Upper lobe of left lung (tissue), 6 donors: ENCODE measurements at regions not wholly inside any gene's neighbourhood (a gene's known extent, or its start where the extent isn't known, plus 50 kb on each side); places are given as distances from the start of the nearest gene placed in this dataset.

Experiments used
- ATAC-seq, 2 donors: fragments of 200-7000 bp; cut with Tn5 transposase; one replicate each; pipeline ENCODE4 v1.9.1; 2022; ENCODE audit warnings: mild to moderate bottlenecking in 2 of 2, moderate library complexity in 2 of 2; ENCODE audit not compliant: low FRiP score in 2 of 2
- DNase-seq, 2 donors: peaks; one replicate each; pipeline ENCODE4 v3.0.0-alpha.2; 2019 to 2020
- H3K27ac ChIP-seq, 4 donors: fragments of 200-600 bp; sonication (generic); one replicate each; pipeline ENCODE4 v1.5.1; 2016 to 2019
- H3K27me3 ChIP-seq, 4 donors: fragments of 200-600 bp; sonication (generic); one replicate each; pipeline ENCODE4 v1.5.1; 2017 to 2019
- H3K36me3 ChIP-seq, 4 donors: fragments of 200-600 bp; sonication (generic); one replicate each; pipeline ENCODE4 v1.5.1; 2016 to 2019
- H3K4me1 ChIP-seq, 4 donors: fragments of 200-600 bp; sonication (generic); one replicate each; pipeline ENCODE4 v1.5.1; 2018 to 2019
- H3K4me3 ChIP-seq, 4 donors: fragments of 200-600 bp; sonication (generic); one replicate each; pipeline ENCODE4 v1.5.1; 2017 to 2019; ENCODE audit warnings: mild to moderate bottlenecking in 2 of 4, moderate library complexity in 1 of 4
- H3K9me3 ChIP-seq, 4 donors: fragments of 200-600 bp; sonication (generic); one replicate each; pipeline ENCODE4 v1.5.1; 2018 to 2019
- EP300 ChIP-seq, 4 donors: sonication (generic); formaldehyde crosslinking; IDR thresholded peaks; one replicate each; pipeline ENCODE4 v1.5.1; 2017; ENCODE audit warnings: antibody characterized with exemption in 4 of 4, control low read depth in 2 of 4
- POLR2A ChIP-seq, 4 donors: fragments of 450-650 bp; IDR thresholded peaks; one replicate each; pipeline ENCODE4 v1.5.1; 2016 to 2017; ENCODE audit warnings: antibody characterized with exemption in 4 of 4, mild to moderate bottlenecking in 2 of 4
- POLR2AphosphoS5 ChIP-seq, 2 donors: sonication (generic); formaldehyde crosslinking; IDR thresholded peaks; one replicate each; pipeline ENCODE4 v1.5.1; 2017; ENCODE audit warnings: antibody characterized with exemption in 2 of 2
- WGBS, 2 donors: methylation state at CpG; one replicate each; pipeline ENCODE4 v1.1.5; 2017 to 2018; 5-methylcytosine and 5-hydroxymethylcytosine counted together
- TF ChIP-seq, protein P1 (sequence below), 6 experiments: fragments of 450-650 bp in 4 of 6; fragments of 200-600 bp in 2 of 6; sonication (generic) in 2 of 6; IDR thresholded peaks; one replicate each; pipeline ENCODE4 v1.5.1; 2016 to 2019; ENCODE audit warnings: antibody characterized with exemption in 6 of 6
- donor health status: DM: no; HTN: no; CAD: no; lungs with moderate emphysema.
- donor health status: DM: no; HTN: yes; CAD: no; lungs with severe emphysema.

DNA sequence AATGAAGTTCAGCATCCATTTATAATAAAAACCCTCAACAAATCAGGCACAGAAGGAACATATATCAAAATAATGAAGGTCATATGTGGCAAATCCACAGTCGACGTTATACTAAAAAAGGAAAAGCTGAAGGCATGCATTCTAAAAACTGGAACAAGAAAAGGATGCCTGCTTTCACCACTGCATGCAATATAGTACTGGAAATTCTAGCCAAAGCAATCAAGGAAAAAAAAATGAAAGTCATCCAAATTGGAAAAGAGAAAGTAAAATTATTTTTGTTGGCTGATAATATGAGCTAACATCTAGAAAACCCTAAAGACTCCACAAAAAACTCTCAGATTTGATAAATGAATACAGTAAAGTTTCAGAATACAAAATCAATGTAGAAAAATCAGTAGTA, 1123.2 kb downstream of the TBL1XR1 start:
- TF ChIP-seq EP300 (IDR thresholded peaks at IDR 0.05): no peak
- TF ChIP-seq, protein P1, sequence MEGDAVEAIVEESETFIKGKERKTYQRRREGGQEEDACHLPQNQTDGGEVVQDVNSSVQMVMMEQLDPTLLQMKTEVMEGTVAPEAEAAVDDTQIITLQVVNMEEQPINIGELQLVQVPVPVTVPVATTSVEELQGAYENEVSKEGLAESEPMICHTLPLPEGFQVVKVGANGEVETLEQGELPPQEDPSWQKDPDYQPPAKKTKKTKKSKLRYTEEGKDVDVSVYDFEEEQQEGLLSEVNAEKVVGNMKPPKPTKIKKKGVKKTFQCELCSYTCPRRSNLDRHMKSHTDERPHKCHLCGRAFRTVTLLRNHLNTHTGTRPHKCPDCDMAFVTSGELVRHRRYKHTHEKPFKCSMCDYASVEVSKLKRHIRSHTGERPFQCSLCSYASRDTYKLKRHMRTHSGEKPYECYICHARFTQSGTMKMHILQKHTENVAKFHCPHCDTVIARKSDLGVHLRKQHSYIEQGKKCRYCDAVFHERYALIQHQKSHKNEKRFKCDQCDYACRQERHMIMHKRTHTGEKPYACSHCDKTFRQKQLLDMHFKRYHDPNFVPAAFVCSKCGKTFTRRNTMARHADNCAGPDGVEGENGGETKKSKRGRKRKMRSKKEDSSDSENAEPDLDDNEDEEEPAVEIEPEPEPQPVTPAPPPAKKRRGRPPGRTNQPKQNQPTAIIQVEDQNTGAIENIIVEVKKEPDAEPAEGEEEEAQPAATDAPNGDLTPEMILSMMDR (IDR thresholded peaks at IDR 0.05): no peak
- TF ChIP-seq POLR2A (IDR thresholded peaks at IDR 0.05): no peak
- no peak for TF ChIP-seq POLR2AphosphoS5 (IDR thresholded peaks at IDR 0.05)
- ATAC-seq (no peak), DNase-seq (no peak)
- 80% methylated on average over 2 of the region's 2 CpGs for WGBS, 2 donors
- H3K27ac ChIP-seq: no peak overlapping the region
- no peaks in the 10 kb centered on the region for H3K36me3 ChIP-seq
- no peaks in the 10 kb centered on the region for H3K4me1 ChIP-seq
- H3K27me3 ChIP-seq: no peaks in the 10 kb centered on the region
- no peaks in the 10 kb centered on the region for H3K9me3 ChIP-seq
- H3K4me3 ChIP-seq: no peak overlapping the region

DNA sequence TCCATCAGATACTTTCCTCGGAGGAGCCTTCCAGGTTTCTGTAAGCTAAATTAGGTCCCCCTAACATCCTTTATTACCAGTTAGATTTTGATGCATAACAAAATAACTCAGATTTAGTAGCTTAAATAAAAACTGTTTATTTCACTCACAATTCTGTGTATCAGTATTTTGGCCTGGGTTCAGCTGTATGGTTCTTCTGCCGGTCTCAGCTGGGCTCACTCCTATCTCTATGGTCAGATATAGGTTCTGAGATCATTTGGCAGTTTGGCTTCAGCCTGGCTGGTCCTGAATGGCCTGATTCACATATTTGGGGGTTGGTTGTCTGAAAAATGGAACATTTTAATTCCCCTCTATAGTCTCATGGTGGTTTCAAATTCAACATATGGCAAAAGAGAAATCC, 1125.3 kb downstream of the TBL1XR1 start:
- H3K9me3 ChIP-seq: no peaks in the 10 kb centered on the region
- ATAC-seq: no peak
- TF ChIP-seq, protein P1 (IDR thresholded peaks at IDR 0.05): no peak
- no peak for TF ChIP-seq EP300 (IDR thresholded peaks at IDR 0.05)
- no peak for TF ChIP-seq POLR2A (IDR thresholded peaks at IDR 0.05)
- no peak for TF ChIP-seq POLR2AphosphoS5 (IDR thresholded peaks at IDR 0.05)
- H3K27me3 ChIP-seq: no peaks in the 10 kb centered on the region
- H3K36me3 ChIP-seq: no peaks in the 10 kb centered on the region
- no peak overlapping the region for H3K4me3 ChIP-seq
- no peak overlapping the region for H3K27ac ChIP-seq
- 48 to 83% methylated on average over 2 of the region's 2 CpGs for WGBS, 2 donors
- DNase-seq: no peak
- H3K4me1 ChIP-seq: no peaks in the 10 kb centered on the region

DNA sequence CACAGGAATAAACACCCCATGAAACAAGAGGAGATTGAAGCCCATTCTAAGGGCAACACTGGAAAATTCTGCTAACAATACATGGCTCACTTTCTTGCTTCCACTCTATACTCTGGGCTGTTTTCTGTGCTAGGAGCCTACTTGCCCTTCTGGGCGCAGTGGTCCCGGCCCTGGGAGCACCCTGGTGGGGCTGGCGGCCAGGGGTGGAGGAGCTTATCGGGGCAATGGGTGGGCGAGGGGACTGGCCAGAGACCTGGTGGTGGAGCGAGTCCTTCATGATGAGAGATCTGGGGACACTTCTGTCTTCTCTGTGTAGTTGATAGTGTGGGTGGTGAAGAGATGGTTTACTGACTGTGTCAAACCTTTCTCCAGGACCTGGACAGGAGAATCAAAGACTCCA, 1128.5 kb downstream of the TBL1XR1 start:
- 81 to 90% methylated on average over 5 to 6 of the region's 6 CpGs for WGBS, 2 donors
- H3K27me3 ChIP-seq: no peaks in the 10 kb centered on the region
- ATAC-seq (no peak), DNase-seq (peak in 1 of 2 donors; percentile 51)
- H3K4me3 ChIP-seq: no peak overlapping the region
- no peak for TF ChIP-seq EP300 (IDR thresholded peaks at IDR 0.05)
- TF ChIP-seq, protein P1 (IDR thresholded peaks at IDR 0.05): no peak
- TF ChIP-seq POLR2A (IDR thresholded peaks at IDR 0.05): no peak
- no peak for TF ChIP-seq POLR2AphosphoS5 (IDR thresholded peaks at IDR 0.05)
- H3K36me3 ChIP-seq: no peaks in the 10 kb centered on the region
- H3K27ac ChIP-seq: no peak overlapping the region
- H3K4me1 ChIP-seq: no peaks in the 10 kb centered on the region
- no peaks in the 10 kb centered on the region for H3K9me3 ChIP-seq

DNA sequence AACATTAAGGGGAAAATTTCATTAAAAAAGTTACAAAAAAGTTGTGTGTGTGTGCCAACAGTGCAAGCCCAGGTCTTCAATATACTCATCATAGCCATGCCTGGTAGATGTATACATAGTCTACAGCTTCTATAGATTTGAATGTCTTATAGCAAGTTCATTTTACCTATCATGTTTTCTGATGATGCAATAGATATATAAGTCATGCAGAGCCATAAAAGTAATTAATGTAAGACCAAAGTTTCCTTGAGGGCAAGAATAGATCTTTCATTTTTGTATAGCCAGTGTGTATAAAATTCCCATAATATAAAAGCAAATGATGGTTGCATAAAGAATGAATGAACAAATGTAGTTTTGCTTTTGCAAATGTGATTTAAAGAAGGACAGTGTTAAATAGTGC, 1138.4 kb downstream of the TBL1XR1 start:
- no peaks in the 10 kb centered on the region for H3K36me3 ChIP-seq
- no peak for TF ChIP-seq POLR2AphosphoS5 (IDR thresholded peaks at IDR 0.05)
- TF ChIP-seq EP300 (IDR thresholded peaks at IDR 0.05): no peak
- TF ChIP-seq, protein P1 (IDR thresholded peaks at IDR 0.05): no peak
- TF ChIP-seq POLR2A (IDR thresholded peaks at IDR 0.05): no peak
- H3K27me3 ChIP-seq: no peaks in the 10 kb centered on the region
- H3K4me1 ChIP-seq: no peaks in the 10 kb centered on the region
- no peak overlapping the region for H3K27ac ChIP-seq
- H3K4me3 ChIP-seq: no peak overlapping the region
- no peak for DNase-seq
- no peak for ATAC-seq
- no peaks in the 10 kb centered on the region for H3K9me3 ChIP-seq

DNA sequence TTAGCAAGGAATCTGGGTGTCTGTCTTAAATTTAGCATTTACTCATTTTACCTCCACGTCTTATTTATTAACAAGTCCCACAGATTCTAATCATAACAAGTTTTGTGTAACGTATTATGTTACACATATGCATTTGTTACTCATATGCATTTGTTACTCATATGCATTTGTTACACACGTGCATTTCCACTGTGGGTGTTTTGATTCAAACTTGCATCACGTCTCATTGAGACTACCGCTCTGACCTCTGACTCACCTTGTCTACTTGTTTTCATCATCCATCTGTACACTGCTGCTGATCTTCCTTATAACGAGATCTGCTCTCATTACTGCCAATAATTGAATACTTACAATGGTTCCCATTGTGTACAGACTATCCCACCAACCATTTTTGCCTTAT, 1141.4 kb downstream of the TBL1XR1 start:
- H3K27ac ChIP-seq: no peak overlapping the region
- H3K4me1 ChIP-seq: no peaks in the 10 kb centered on the region
- no peaks in the 10 kb centered on the region for H3K36me3 ChIP-seq
- ATAC-seq (no peak), DNase-seq (no peak)
- no peak overlapping the region for H3K4me3 ChIP-seq
- no peaks in the 10 kb centered on the region for H3K9me3 ChIP-seq
- no peak for TF ChIP-seq EP300 (IDR thresholded peaks at IDR 0.05)
- TF ChIP-seq, protein P1 (IDR thresholded peaks at IDR 0.05): no peak
- TF ChIP-seq POLR2AphosphoS5 (IDR thresholded peaks at IDR 0.05): no peak
- no peak for TF ChIP-seq POLR2A (IDR thresholded peaks at IDR 0.05)
- 83 to 87% methylated on average over 6 of the region's 6 CpGs for WGBS, 2 donors
- no peaks in the 10 kb centered on the region for H3K27me3 ChIP-seq
